ENCODE measurements at regions not wholly inside any gene's neighbourhood (a gene's known extent, or its start where the extent isn't known, plus 50 kb on each side); places are given as distances from the start of the nearest gene placed in this dataset.

GRCh38 chr1:63135801-63136200, 186.6 kb upstream of the FOXD3 start:
- TF ChIP-seq CTCF (conservative IDR thresholded peaks at IDR 0.05; ENCODE audit: low read depth, low read length) (no peak), EZH2 (IDR thresholded peaks at IDR 0.05; ENCODE audit: borderline replicate concordance, low read depth, low read length, poor library complexity, severe bottlenecking) (no peak)

All from A673 (cell line).